AG04449 (cell line): ENCODE measurements at regions not wholly inside any gene's neighbourhood (a gene's known extent, or its start where the extent isn't known, plus 50 kb on each side); places are given as distances from the start of the nearest gene placed in this dataset.

Experiments
- CTCF ChIA-PET: fragments of 350-600 bp; formaldehyde crosslinking; extraction: SDS; loops from one replicate; lab custom pipeline; 2021; ENCODE audit warnings: antibody characterized with exemption; lab: Yijun Ruan, JAX
- POLR2A ChIA-PET: fragments of 400-600, 350-600 bp; formaldehyde crosslinking; extraction: SDS; loops from one replicate; lab custom pipeline; 2020; ENCODE audit warnings: antibody characterized with exemption, inconsistent platforms; lab: Yijun Ruan, JAX
- DNase-seq: peaks from one replicate; pipeline ENCODE4 v3.0.0-alpha.2; 2010; ENCODE audit warnings: low read depth, low spot score
- H3K4me3 ChIP-seq: 2 replicates; pipeline ENCODE4 v1.5.1; 2011; ENCODE audit warnings: low read depth, mild to moderate bottlenecking, control low read depth, low read length
- TF ChIP-seq, protein P1 (sequence below): IDR thresholded peaks from one replicate; pipeline ENCODE4 v1.5.1; 2011; ENCODE audit warnings: mild to moderate bottlenecking, moderate library complexity, low read length, control low read depth, inconsistent platforms; ENCODE audit not compliant: insufficient read depth; ENCODE audit errors: missing control alignments

GRCh38 chr4:11843340-11843739 is 414.6 kb upstream of the HS3ST1 start:
- ChIA-PET CTCF (no interaction called here), POLR2A (no interaction called here)
- DNase-seq: no peak
- TF ChIP-seq, protein P1, sequence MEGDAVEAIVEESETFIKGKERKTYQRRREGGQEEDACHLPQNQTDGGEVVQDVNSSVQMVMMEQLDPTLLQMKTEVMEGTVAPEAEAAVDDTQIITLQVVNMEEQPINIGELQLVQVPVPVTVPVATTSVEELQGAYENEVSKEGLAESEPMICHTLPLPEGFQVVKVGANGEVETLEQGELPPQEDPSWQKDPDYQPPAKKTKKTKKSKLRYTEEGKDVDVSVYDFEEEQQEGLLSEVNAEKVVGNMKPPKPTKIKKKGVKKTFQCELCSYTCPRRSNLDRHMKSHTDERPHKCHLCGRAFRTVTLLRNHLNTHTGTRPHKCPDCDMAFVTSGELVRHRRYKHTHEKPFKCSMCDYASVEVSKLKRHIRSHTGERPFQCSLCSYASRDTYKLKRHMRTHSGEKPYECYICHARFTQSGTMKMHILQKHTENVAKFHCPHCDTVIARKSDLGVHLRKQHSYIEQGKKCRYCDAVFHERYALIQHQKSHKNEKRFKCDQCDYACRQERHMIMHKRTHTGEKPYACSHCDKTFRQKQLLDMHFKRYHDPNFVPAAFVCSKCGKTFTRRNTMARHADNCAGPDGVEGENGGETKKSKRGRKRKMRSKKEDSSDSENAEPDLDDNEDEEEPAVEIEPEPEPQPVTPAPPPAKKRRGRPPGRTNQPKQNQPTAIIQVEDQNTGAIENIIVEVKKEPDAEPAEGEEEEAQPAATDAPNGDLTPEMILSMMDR: no peak
- H3K4me3 ChIP-seq: no peak overlapping the region

- CTCF ChIA-PET: no interaction called here
- no peak for DNase-seq
- TF ChIP-seq, protein P1: no peak
- no peak overlapping the region for H3K4me3 ChIP-seq
- POLR2A ChIA-PET: no interaction called here
Observed at GRCh38 chr4:11842620-11843263, 414.0 kb upstream of the HS3ST1 start.

GRCh38 chr4:11839889-11840288 is 411.2 kb upstream of the HS3ST1 start:
- CTCF ChIA-PET: no interaction called here
- no peak for DNase-seq
- POLR2A ChIA-PET: no interaction called here

GRCh38 chr4:11831739-11832138 is 403.0 kb upstream of the HS3ST1 start:
- CTCF ChIA-PET: no interaction called here
- no peak for DNase-seq
- POLR2A ChIA-PET: no interaction called here
- no peak overlapping the region for H3K4me3 ChIP-seq
- TF ChIP-seq, protein P1: no peak

More at GRCh38 chr4:11839889-11840288, 411.2 kb upstream of the HS3ST1 start:
- H3K4me3 ChIP-seq: no peak overlapping the region
- TF ChIP-seq, protein P1: no peak

GRCh38 chr4:11824566-11824965 is 395.9 kb upstream of the HS3ST1 start:
- TF ChIP-seq, protein P1: no peak
- CTCF ChIA-PET: no interaction called here
- POLR2A ChIA-PET: no interaction called here
- DNase-seq: no peak
- no peak overlapping the region for H3K4me3 ChIP-seq

GRCh38 chr4:11821772-11822430 is 393.2 kb upstream of the HS3ST1 start:
- TF ChIP-seq, protein P1: no peak
- ChIA-PET POLR2A (no interaction called here), CTCF (no interaction called here)
- DNase-seq: no peak
- H3K4me3 ChIP-seq: no peak overlapping the region
